ENCODE measurements at regions not wholly inside any gene's neighbourhood (a gene's known extent, or its start where the extent isn't known, plus 50 kb on each side); places are given as distances from the start of the nearest gene placed in this dataset.

DNA sequence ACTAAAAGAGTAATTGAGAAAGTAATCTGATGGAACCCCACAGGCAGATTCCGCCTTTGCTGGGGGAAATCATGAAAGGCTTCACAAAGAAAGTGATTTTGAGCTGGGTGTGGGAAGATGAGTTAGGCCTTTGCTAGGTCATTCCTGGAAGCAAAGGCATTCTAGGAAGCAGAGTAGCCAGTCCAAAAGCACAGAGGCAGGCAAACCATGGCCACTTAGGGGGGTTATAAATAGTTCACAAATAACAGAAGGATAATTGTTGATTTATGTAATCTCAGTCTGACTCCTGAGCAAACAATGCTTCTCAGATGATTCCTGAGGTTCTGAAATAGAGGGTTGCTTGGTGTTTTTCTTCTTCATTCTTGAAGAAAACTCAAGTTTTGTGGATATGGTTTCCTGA, 576.3 kb downstream of the NTRK3 start:
- no peak overlapping the region for H3K4me3 ChIP-seq (ENCODE audit: low read length in 2 of 2)
- H3K4me2 ChIP-seq (ENCODE audit: insufficient read depth, low read length, poor library complexity, severe bottlenecking): no peak overlapping the region
- no peak overlapping the region for H2AK5ac ChIP-seq (ENCODE audit: low read depth, low read length)
- H2AFZ ChIP-seq (ENCODE audit: low read length): no peak overlapping the region
- H3K27ac ChIP-seq (replicated peaks; ENCODE audit: low read length): no peak overlapping the region
- H3K14ac ChIP-seq (ENCODE audit: low read length): no peak overlapping the region
- no peaks in the 10 kb centered on the region for H3K79me1 ChIP-seq (ENCODE audit: low read depth, low read length)
- H2BK5ac ChIP-seq (ENCODE audit: low read length): no peak overlapping the region
- H2BK120ac ChIP-seq (ENCODE audit: low read depth, low read length): no peak overlapping the region
- H3K4me1 ChIP-seq (ENCODE audit: control insufficient read depth in 2 of 2, insufficient read depth in 1 of 2, low read depth in 1 of 2, low read length in 2 of 2): no peaks in the 10 kb centered on the region
- no peak overlapping the region for H4K8ac ChIP-seq (ENCODE audit: low read depth, low read length)
- H2BK12ac ChIP-seq (ENCODE audit: low read length): no peak overlapping the region
- H3K36me3 ChIP-seq (replicated peaks in 1 of 2; ENCODE audit: control insufficient read depth in 2 of 2, insufficient read depth in 2 of 2, low read length in 2 of 2): no peaks in the 10 kb centered on the region
- H3K9me3 ChIP-seq (replicated peaks in 1 of 2; ENCODE audit: control insufficient read depth in 2 of 2, insufficient read depth in 1 of 2, low read depth in 1 of 2, low read length in 2 of 2): peaks cover 0 to 2% of the 10 kb centered on the region in 2 donors
- no CpG with 5 or more reads among the region's 1 CpG for WGBS, 2 donors (ENCODE audit: extremely low coverage in 2 of 2, insufficient read length in 2 of 2, insufficient replicate concordance in 1 of 2)
- no peaks in the 10 kb centered on the region for H3K27me3 ChIP-seq (ENCODE audit: control insufficient read depth in 3 of 3, insufficient read depth in 3 of 3, low read depth in 1 of 3, low read length in 3 of 3)
- no peak overlapping the region for H3K9ac ChIP-seq (ENCODE audit: low read depth, low read length, poor library complexity)
- H4K91ac ChIP-seq (ENCODE audit: low read depth, low read length, poor library complexity): no peak overlapping the region
- H3K18ac ChIP-seq (ENCODE audit: low read length): no peak overlapping the region
- H3K23ac ChIP-seq (ENCODE audit: low read depth, low read length, poor library complexity): no peak overlapping the region
- no peak for DNase-seq (ENCODE audit: low spot score)
- no peak overlapping the region for H2BK15ac ChIP-seq (ENCODE audit: low read length)
- H3K4ac ChIP-seq (ENCODE audit: low read length): no peak overlapping the region

DNA sequence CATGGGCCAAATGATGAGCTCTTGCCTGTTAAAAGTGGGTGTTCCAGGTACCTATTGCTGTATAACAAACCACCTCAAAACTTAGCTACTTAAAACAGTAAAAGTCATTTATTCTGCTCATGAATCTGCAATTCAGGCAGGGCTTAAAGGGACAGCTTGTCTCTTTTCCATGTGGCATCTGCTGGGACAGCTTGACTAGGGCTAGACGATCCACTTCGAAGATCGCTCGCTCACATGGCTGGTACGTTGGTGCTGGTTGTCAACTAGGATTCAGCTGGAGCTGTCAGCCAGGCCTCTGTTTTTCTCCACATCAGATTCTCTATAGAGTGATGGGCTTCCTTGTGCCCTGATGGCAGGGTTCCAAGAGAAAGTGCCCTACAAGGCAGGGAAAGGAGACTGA, 581.3 kb downstream of the NTRK3 start:
- no peak overlapping the region for H3K23ac ChIP-seq (ENCODE audit: low read depth, low read length, poor library complexity)
- H2BK120ac ChIP-seq (ENCODE audit: low read depth, low read length): no peak overlapping the region
- no peak overlapping the region for H2BK15ac ChIP-seq (ENCODE audit: low read length)
- H2AFZ ChIP-seq (ENCODE audit: low read length): no peak overlapping the region
- no peak overlapping the region for H4K91ac ChIP-seq (ENCODE audit: low read depth, low read length, poor library complexity)
- H3K4me1 ChIP-seq (ENCODE audit: control insufficient read depth in 2 of 2, insufficient read depth in 1 of 2, low read depth in 1 of 2, low read length in 2 of 2): no peaks in the 10 kb centered on the region
- no peak overlapping the region for H3K4me3 ChIP-seq (ENCODE audit: low read length in 2 of 2)
- H3K9me3 ChIP-seq (replicated peaks in 1 of 2; ENCODE audit: control insufficient read depth in 2 of 2, insufficient read depth in 1 of 2, low read depth in 1 of 2, low read length in 2 of 2): peaks cover 0 to 2% of the 10 kb centered on the region in 2 donors
- no peak overlapping the region for H3K4me2 ChIP-seq (ENCODE audit: insufficient read depth, low read length, poor library complexity, severe bottlenecking)
- no peak overlapping the region for H3K14ac ChIP-seq (ENCODE audit: low read length)
- H3K18ac ChIP-seq (ENCODE audit: low read length): no peak overlapping the region
- H3K79me1 ChIP-seq (ENCODE audit: low read depth, low read length): no peaks in the 10 kb centered on the region
- H3K36me3 ChIP-seq (replicated peaks in 1 of 2; ENCODE audit: control insufficient read depth in 2 of 2, insufficient read depth in 2 of 2, low read length in 2 of 2): no peaks in the 10 kb centered on the region
- no peak overlapping the region for H4K8ac ChIP-seq (ENCODE audit: low read depth, low read length)
- H3K4ac ChIP-seq (ENCODE audit: low read length): no peak overlapping the region
- DNase-seq (ENCODE audit: low spot score): no peak
- no peak overlapping the region for H2BK12ac ChIP-seq (ENCODE audit: low read length)
- no peaks in the 10 kb centered on the region for H3K27me3 ChIP-seq (ENCODE audit: control insufficient read depth in 3 of 3, insufficient read depth in 3 of 3, low read depth in 1 of 3, low read length in 3 of 3)
- no peak overlapping the region for H3K9ac ChIP-seq (ENCODE audit: low read depth, low read length, poor library complexity)
- no peak overlapping the region for H2AK5ac ChIP-seq (ENCODE audit: low read depth, low read length)
- no CpG with 5 or more reads among the region's 5 CpGs for WGBS, 2 donors (ENCODE audit: extremely low coverage in 2 of 2, insufficient read length in 2 of 2, insufficient replicate concordance in 1 of 2)
- H2BK5ac ChIP-seq (ENCODE audit: low read length): no peak overlapping the region
- H3K27ac ChIP-seq (replicated peaks; ENCODE audit: low read length): no peak overlapping the region

GRCh38 chr15:87672309-87673288, 583.9 kb downstream of the NTRK3 start:
- Histone ChIP-seq H3K4me1 (ENCODE audit: control insufficient read depth in 2 of 2, insufficient read depth in 1 of 2, low read depth in 1 of 2, low read length in 2 of 2) (no peaks in the 10 kb centered on the region), H3K9ac (ENCODE audit: low read depth, low read length, poor library complexity) (no peak overlapping the region), H3K4ac (ENCODE audit: low read length) (no peak overlapping the region), H2BK15ac (ENCODE audit: low read length) (no peak overlapping the region), H3K27ac (replicated peaks; ENCODE audit: low read length) (no peak overlapping the region), H3K27me3 (ENCODE audit: control insufficient read depth in 3 of 3, insufficient read depth in 3 of 3, low read depth in 1 of 3, low read length in 3 of 3) (no peaks in the 10 kb centered on the region), H2BK120ac (ENCODE audit: low read depth, low read length) (no peak overlapping the region), H2AK5ac (ENCODE audit: low read depth, low read length) (no peak overlapping the region), H2BK5ac (ENCODE audit: low read length) (no peak overlapping the region), H2BK12ac (ENCODE audit: low read length) (no peak overlapping the region), H3K23ac (ENCODE audit: low read depth, low read length, poor library complexity) (no peak overlapping the region), H3K36me3 (replicated peaks in 1 of 2; ENCODE audit: control insufficient read depth in 2 of 2, insufficient read depth in 2 of 2, low read length in 2 of 2) (no peaks in the 10 kb centered on the region), H3K14ac (ENCODE audit: low read length) (no peak overlapping the region), H3K4me3 (ENCODE audit: low read length in 2 of 2) (no peak overlapping the region), H3K18ac (ENCODE audit: low read length) (no peak overlapping the region), H4K91ac (ENCODE audit: low read depth, low read length, poor library complexity) (no peak overlapping the region), H2AFZ (ENCODE audit: low read length) (no peak overlapping the region), H3K4me2 (ENCODE audit: insufficient read depth, low read length, poor library complexity, severe bottlenecking) (no peak overlapping the region), H4K8ac (ENCODE audit: low read depth, low read length) (no peak overlapping the region), H3K79me1 (ENCODE audit: low read depth, low read length) (no peaks in the 10 kb centered on the region), H3K9me3 (replicated peaks in 1 of 2; ENCODE audit: control insufficient read depth in 2 of 2, insufficient read depth in 1 of 2, low read depth in 1 of 2, low read length in 2 of 2) (peaks cover 0 to 2% of the 10 kb centered on the region in 2 donors)
- no CpG with 5 or more reads among the region's 8 CpGs for WGBS, 2 donors (ENCODE audit: extremely low coverage in 2 of 2, insufficient read length in 2 of 2, insufficient replicate concordance in 1 of 2)
- DNase-seq (ENCODE audit: low spot score): peak; percentile 32

DNA sequence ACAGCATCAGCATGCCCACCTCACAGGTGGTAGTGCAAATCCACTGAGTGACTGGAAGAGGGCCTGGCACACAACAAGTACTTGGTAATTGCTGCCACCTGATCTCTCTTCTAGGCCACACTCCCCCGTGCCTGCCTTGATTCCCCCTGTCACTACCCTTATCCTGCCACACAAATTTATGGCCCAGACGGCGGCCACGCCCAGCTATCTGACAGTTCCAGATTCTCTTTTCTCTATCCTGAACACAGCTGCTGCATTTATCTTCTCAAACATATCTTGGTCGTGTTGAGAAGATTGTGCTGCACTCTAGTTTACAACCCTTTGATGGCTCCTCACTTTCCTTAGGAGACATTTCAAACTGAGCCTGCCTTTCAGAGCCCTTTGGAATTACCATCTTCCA, 585.2 kb downstream of the NTRK3 start:
- Histone ChIP-seq H3K9me3 (replicated peaks in 1 of 2; ENCODE audit: control insufficient read depth in 2 of 2, insufficient read depth in 1 of 2, low read depth in 1 of 2, low read length in 2 of 2) (no peaks in the 10 kb centered on the region), H3K14ac (ENCODE audit: low read length) (no peak overlapping the region), H3K27me3 (ENCODE audit: control insufficient read depth in 3 of 3, insufficient read depth in 3 of 3, low read depth in 1 of 3, low read length in 3 of 3) (no peaks in the 10 kb centered on the region), H3K36me3 (replicated peaks in 1 of 2; ENCODE audit: control insufficient read depth in 2 of 2, insufficient read depth in 2 of 2, low read length in 2 of 2) (no peaks in the 10 kb centered on the region), H3K4me2 (ENCODE audit: insufficient read depth, low read length, poor library complexity, severe bottlenecking) (no peak overlapping the region), H3K4me1 (ENCODE audit: control insufficient read depth in 2 of 2, insufficient read depth in 1 of 2, low read depth in 1 of 2, low read length in 2 of 2) (no peaks in the 10 kb centered on the region), H3K4me3 (ENCODE audit: low read length in 2 of 2) (no peak overlapping the region), H2AK5ac (ENCODE audit: low read depth, low read length) (no peak overlapping the region), H2BK120ac (ENCODE audit: low read depth, low read length) (no peak overlapping the region), H3K23ac (ENCODE audit: low read depth, low read length, poor library complexity) (no peak overlapping the region), H3K4ac (ENCODE audit: low read length) (no peak overlapping the region), H2BK15ac (ENCODE audit: low read length) (no peak overlapping the region), H3K9ac (ENCODE audit: low read depth, low read length, poor library complexity) (no peak overlapping the region), H3K27ac (replicated peaks; ENCODE audit: low read length) (no peak overlapping the region), H2BK12ac (ENCODE audit: low read length) (no peak overlapping the region), H4K8ac (ENCODE audit: low read depth, low read length) (no peak overlapping the region), H3K79me1 (ENCODE audit: low read depth, low read length) (no peaks in the 10 kb centered on the region), H4K91ac (ENCODE audit: low read depth, low read length, poor library complexity) (no peak overlapping the region), H2BK5ac (ENCODE audit: low read length) (no peak overlapping the region), H2AFZ (ENCODE audit: low read length) (no peak overlapping the region), H3K18ac (ENCODE audit: low read length) (no peak overlapping the region)
- no CpG with 5 or more reads among the region's 5 CpGs for WGBS, 2 donors (ENCODE audit: extremely low coverage in 2 of 2, insufficient read length in 2 of 2, insufficient replicate concordance in 1 of 2)
- no peak for DNase-seq (ENCODE audit: low spot score)

Data from neuronal stem cell (in vitro differentiated cells).